Hematopoietic multipotent progenitor cell treated with erythropoietin and hydrocortisone succinate and interleukin-3 and kit ligand, for 8 days (in vitro differentiated cells): ENCODE measurements at regions not wholly inside any gene's neighbourhood (a gene's known extent, or its start where the extent isn't known, plus 50 kb on each side); places are given as distances from the start of the nearest gene placed in this dataset.

Source experiments
- DNase-seq: peaks from one replicate; pipeline ENCODE4 v3.0.0-alpha.2; 2015

GRCh38 chr9:105065098-105066088 lies 137.4 kb upstream of the ABCA1 start:
- peak; percentile 12 for DNase-seq

GRCh38 chr9:105066275-105066865 lies 138.4 kb upstream of the ABCA1 start:
- DNase-seq = no peak

GRCh38 chr9:105067895-105068580 lies 140.1 kb upstream of the ABCA1 start:
- DNase-seq = no peak

- DNase-seq = no peak
Observed at GRCh38 chr9:105069285-105069684, 141.3 kb upstream of the ABCA1 start.

- DNase-seq = no peak
Observed at GRCh38 chr9:105069696-105070095, 141.7 kb upstream of the ABCA1 start.

- no peak for DNase-seq
Observed at GRCh38 chr9:105070176-105070575, 142.2 kb upstream of the ABCA1 start.

- DNase-seq = no peak
Observed at GRCh38 chr9:105072476-105072875, 144.5 kb upstream of the ABCA1 start.

GRCh38 chr9:105073147-105073546 lies 145.2 kb upstream of the ABCA1 start:
- DNase-seq = no peak

GRCh38 chr9:105074491-105074890 lies 146.5 kb upstream of the ABCA1 start:
- DNase-seq = no peak

GRCh38 chr9:105076729-105077128 lies 148.8 kb upstream of the ABCA1 start:
- DNase-seq = no peak

GRCh38 chr9:105079457-105079856 lies 151.5 kb upstream of the ABCA1 start:
- no peak for DNase-seq

- no peak for DNase-seq
Observed at GRCh38 chr9:105082843-105083242, 154.9 kb upstream of the ABCA1 start.

- no peak for DNase-seq
Observed at GRCh38 chr9:105083256-105083655, 155.3 kb upstream of the ABCA1 start.

GRCh38 chr9:105087910-105088898 lies 156.2 kb upstream of the SLC44A1 start:
- DNase-seq = no peak

GRCh38 chr9:105089874-105090273 lies 154.6 kb upstream of the SLC44A1 start:
- DNase-seq = no peak

GRCh38 chr9:105091004-105091640 lies 153.3 kb upstream of the SLC44A1 start:
- no peak for DNase-seq

- DNase-seq = no peak
Observed at GRCh38 chr9:105093685-105094084, 150.8 kb upstream of the SLC44A1 start.

GRCh38 chr9:105098370-105098769 lies 146.1 kb upstream of the SLC44A1 start:
- no peak for DNase-seq

- DNase-seq = no peak
Observed at GRCh38 chr9:105103776-105104175, 140.7 kb upstream of the SLC44A1 start.

GRCh38 chr9:105114318-105114717 lies 130.1 kb upstream of the SLC44A1 start:
- no peak for DNase-seq

GRCh38 chr9:105114964-105115728 lies 129.3 kb upstream of the SLC44A1 start:
- DNase-seq = peak; percentile 90
